ENCODE measurements at regions not wholly inside any gene's neighbourhood (a gene's known extent, or its start where the extent isn't known, plus 50 kb on each side); places are given as distances from the start of the nearest gene placed in this dataset.

DNA sequence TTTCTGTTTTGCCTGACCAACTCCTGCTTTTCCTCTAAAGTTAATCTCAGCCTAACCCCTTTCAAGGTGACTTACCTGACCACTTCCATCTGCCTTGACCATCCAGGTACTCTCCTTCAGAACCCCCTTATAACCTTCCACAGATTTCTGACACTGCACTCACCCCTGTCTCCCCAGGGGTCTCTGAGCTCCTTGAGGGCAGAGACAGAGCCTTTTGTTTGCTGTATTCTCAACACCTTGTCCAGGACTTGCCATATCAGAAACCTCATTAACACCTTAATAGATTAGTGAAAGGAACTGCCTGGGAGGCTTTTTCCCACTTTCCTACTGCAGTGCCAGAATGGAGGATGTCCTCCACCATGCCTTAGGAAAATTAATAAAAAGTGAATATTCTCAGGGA is 119.7 kb upstream of the SERPINE2 start:
- H3K4me3 Mint-ChIP-seq (ENCODE audit: unreplicated experiment): no peak overlapping the region
- TF ChIP-seq, protein P1, sequence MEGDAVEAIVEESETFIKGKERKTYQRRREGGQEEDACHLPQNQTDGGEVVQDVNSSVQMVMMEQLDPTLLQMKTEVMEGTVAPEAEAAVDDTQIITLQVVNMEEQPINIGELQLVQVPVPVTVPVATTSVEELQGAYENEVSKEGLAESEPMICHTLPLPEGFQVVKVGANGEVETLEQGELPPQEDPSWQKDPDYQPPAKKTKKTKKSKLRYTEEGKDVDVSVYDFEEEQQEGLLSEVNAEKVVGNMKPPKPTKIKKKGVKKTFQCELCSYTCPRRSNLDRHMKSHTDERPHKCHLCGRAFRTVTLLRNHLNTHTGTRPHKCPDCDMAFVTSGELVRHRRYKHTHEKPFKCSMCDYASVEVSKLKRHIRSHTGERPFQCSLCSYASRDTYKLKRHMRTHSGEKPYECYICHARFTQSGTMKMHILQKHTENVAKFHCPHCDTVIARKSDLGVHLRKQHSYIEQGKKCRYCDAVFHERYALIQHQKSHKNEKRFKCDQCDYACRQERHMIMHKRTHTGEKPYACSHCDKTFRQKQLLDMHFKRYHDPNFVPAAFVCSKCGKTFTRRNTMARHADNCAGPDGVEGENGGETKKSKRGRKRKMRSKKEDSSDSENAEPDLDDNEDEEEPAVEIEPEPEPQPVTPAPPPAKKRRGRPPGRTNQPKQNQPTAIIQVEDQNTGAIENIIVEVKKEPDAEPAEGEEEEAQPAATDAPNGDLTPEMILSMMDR (IDR thresholded peaks at IDR 0.05; ENCODE audit: insufficient read depth, low read depth, low read length): no peak
- TF ChIP-seq EZH2 (IDR thresholded peaks at IDR 0.05; ENCODE audit: insufficient read depth, low read length): no peak
- Histone ChIP-seq H3K79me2 (ENCODE audit: insufficient read depth, low read length) (no peaks in the 10 kb centered on the region), H3K4me1 (ENCODE audit: insufficient read depth, low read length) (peaks cover 31% of the 10 kb centered on the region), H3K9ac (ENCODE audit: low read length) (no peak overlapping the region), H3K27me3 (ENCODE audit: insufficient read depth, low read length) (no peaks in the 10 kb centered on the region), H3K36me3 (ENCODE audit: insufficient read depth, low read length) (no peaks in the 10 kb centered on the region), H4K20me1 (ENCODE audit: insufficient read depth, low read length) (no peaks in the 10 kb centered on the region), H2AFZ (ENCODE audit: low read depth, low read length) (no peak overlapping the region), H3K4me2 (ENCODE audit: low read length) (no peak overlapping the region), H3K4me3 (ENCODE audit: insufficient read depth, low read depth, low read length) (no peak overlapping the region), H3K27ac (ENCODE audit: low read depth, low read length) (no peak overlapping the region), H3K9me3 (ENCODE audit: insufficient read depth, low read depth, low read length) (no peaks in the 10 kb centered on the region)
- DNase-seq (ENCODE audit: low read depth): no peak
- peaks cover 20% of the 10 kb centered on the region for H3K4me1 Mint-ChIP-seq (ENCODE audit: low read depth, unreplicated experiment)
- H3K27ac Mint-ChIP-seq (ENCODE audit: unreplicated experiment): no peak overlapping the region
- no peaks in the 10 kb centered on the region for H3K27me3 Mint-ChIP-seq (ENCODE audit: low read depth, unreplicated experiment)
- H3K9me3 Mint-ChIP-seq (ENCODE audit: unreplicated experiment): peaks cover 3% of the 10 kb centered on the region
- FAIRE-seq: no peak
- H3K36me3 Mint-ChIP-seq (ENCODE audit: low read depth, unreplicated experiment): no peaks in the 10 kb centered on the region

DNA sequence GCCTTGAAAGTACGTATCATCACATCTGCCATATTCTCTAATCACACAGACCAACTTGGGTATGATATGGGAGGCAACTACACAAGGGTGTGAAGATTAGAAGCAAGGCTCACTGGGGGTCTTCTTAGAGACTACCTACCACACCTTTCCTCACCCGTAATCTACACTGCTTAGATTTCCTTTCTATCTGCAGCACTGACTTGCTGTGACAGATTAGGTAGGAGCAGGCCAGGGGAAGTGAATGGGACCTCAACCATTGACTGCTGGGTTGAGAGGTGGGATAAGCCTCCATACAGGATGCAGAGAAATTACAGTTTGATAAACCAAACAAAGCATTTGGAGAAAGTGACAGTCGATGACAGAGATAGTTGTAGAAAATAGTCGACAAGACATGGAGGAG is 119.0 kb upstream of the SERPINE2 start:
- Histone ChIP-seq H3K4me2 (ENCODE audit: low read length) (no peak overlapping the region), H3K79me2 (ENCODE audit: insufficient read depth, low read length) (no peaks in the 10 kb centered on the region), H3K27me3 (ENCODE audit: insufficient read depth, low read length) (no peaks in the 10 kb centered on the region), H3K27ac (ENCODE audit: low read depth, low read length) (no peak overlapping the region), H3K9ac (ENCODE audit: low read length) (no peak overlapping the region), H2AFZ (ENCODE audit: low read depth, low read length) (no peak overlapping the region), H3K9me3 (ENCODE audit: insufficient read depth, low read depth, low read length) (no peaks in the 10 kb centered on the region), H3K4me1 (ENCODE audit: insufficient read depth, low read length) (peaks cover 24% of the 10 kb centered on the region), H4K20me1 (ENCODE audit: insufficient read depth, low read length) (no peaks in the 10 kb centered on the region), H3K36me3 (ENCODE audit: insufficient read depth, low read length) (no peaks in the 10 kb centered on the region), H3K4me3 (ENCODE audit: insufficient read depth, low read depth, low read length) (no peak overlapping the region)
- FAIRE-seq (no peak), DNase-seq (ENCODE audit: low read depth) (no peak)
- Mint-ChIP-seq H3K4me3 (ENCODE audit: unreplicated experiment) (no peak overlapping the region), H3K4me1 (ENCODE audit: low read depth, unreplicated experiment) (peaks cover 20% of the 10 kb centered on the region), H3K36me3 (ENCODE audit: low read depth, unreplicated experiment) (no peaks in the 10 kb centered on the region), H3K27ac (ENCODE audit: unreplicated experiment) (no peak overlapping the region), H3K9me3 (ENCODE audit: unreplicated experiment) (peaks cover 3% of the 10 kb centered on the region), H3K27me3 (ENCODE audit: low read depth, unreplicated experiment) (no peaks in the 10 kb centered on the region)
- no peak for TF ChIP-seq EZH2 (IDR thresholded peaks at IDR 0.05; ENCODE audit: insufficient read depth, low read length)
- TF ChIP-seq, protein P1 (IDR thresholded peaks at IDR 0.05; ENCODE audit: insufficient read depth, low read depth, low read length): no peak

GRCh38 chr2:224157655-224158054 is 118.6 kb upstream of the SERPINE2 start:
- Histone ChIP-seq H4K20me1 (ENCODE audit: insufficient read depth, low read length) (no peaks in the 10 kb centered on the region), H3K27me3 (ENCODE audit: insufficient read depth, low read length) (no peaks in the 10 kb centered on the region), H3K79me2 (ENCODE audit: insufficient read depth, low read length) (no peaks in the 10 kb centered on the region), H3K9me3 (ENCODE audit: insufficient read depth, low read depth, low read length) (no peaks in the 10 kb centered on the region), H3K4me2 (ENCODE audit: low read length) (no peak overlapping the region), H2AFZ (ENCODE audit: low read depth, low read length) (no peak overlapping the region), H3K4me3 (ENCODE audit: insufficient read depth, low read depth, low read length) (no peak overlapping the region), H3K4me1 (ENCODE audit: insufficient read depth, low read length) (peaks cover 20% of the 10 kb centered on the region), H3K27ac (ENCODE audit: low read depth, low read length) (no peak overlapping the region), H3K9ac (ENCODE audit: low read length) (no peak overlapping the region), H3K36me3 (ENCODE audit: insufficient read depth, low read length) (no peaks in the 10 kb centered on the region)
- TF ChIP-seq EZH2 (IDR thresholded peaks at IDR 0.05; ENCODE audit: insufficient read depth, low read length): no peak
- TF ChIP-seq, protein P1 (IDR thresholded peaks at IDR 0.05; ENCODE audit: insufficient read depth, low read depth, low read length): no peak
- Mint-ChIP-seq H3K36me3 (ENCODE audit: low read depth, unreplicated experiment) (no peaks in the 10 kb centered on the region), H3K9me3 (ENCODE audit: unreplicated experiment) (peaks cover 3% of the 10 kb centered on the region), H3K27me3 (ENCODE audit: low read depth, unreplicated experiment) (no peaks in the 10 kb centered on the region), H3K4me1 (ENCODE audit: low read depth, unreplicated experiment) (peaks cover 20% of the 10 kb centered on the region), H3K4me3 (ENCODE audit: unreplicated experiment) (no peak overlapping the region), H3K27ac (ENCODE audit: unreplicated experiment) (no peak overlapping the region)
- DNase-seq (ENCODE audit: low read depth): no peak
- FAIRE-seq: no peak

Data from astrocyte (in vitro differentiated cells and primary cell).